ENCODE measurements at regions not wholly inside any gene's neighbourhood (a gene's known extent, or its start where the extent isn't known, plus 50 kb on each side); places are given as distances from the start of the nearest gene placed in this dataset.

- TF ChIP-seq POLR2A (IDR thresholded peaks at IDR 0.05; ENCODE audit: low read depth, low read length) = no peak
- FAIRE-seq (no peak), DNase-seq (ENCODE audit: insufficient read length, low spot score) (no peak)
These were observed 132.2 kb upstream of the CDH4 start for GRCh38 chr20:61119794-61120410.

GRCh38 chr20:61120595-61121515 is 131.2 kb upstream of the CDH4 start:
- FAIRE-seq (peak; percentile 50), DNase-seq (ENCODE audit: insufficient read length, low spot score) (no peak)
- TF ChIP-seq POLR2A (IDR thresholded peaks at IDR 0.05; ENCODE audit: low read depth, low read length) = no peak

- FAIRE-seq (no peak), DNase-seq (ENCODE audit: insufficient read length, low spot score) (no peak)
- no peak for TF ChIP-seq POLR2A (IDR thresholded peaks at IDR 0.05; ENCODE audit: low read depth, low read length)
These were observed 130.4 kb upstream of the CDH4 start for GRCh38 chr20:61121661-61122060.

GRCh38 chr20:61123286-61123685 is 128.8 kb upstream of the CDH4 start:
- no peak for TF ChIP-seq POLR2A (IDR thresholded peaks at IDR 0.05; ENCODE audit: low read depth, low read length)
- DNase-seq (ENCODE audit: insufficient read length, low spot score) (no peak), FAIRE-seq (no peak)

- no peak for DNase-seq (ENCODE audit: insufficient read length, low spot score)
- TF ChIP-seq POLR2A (IDR thresholded peaks at IDR 0.05; ENCODE audit: low read depth, low read length) = no peak
- FAIRE-seq = no peak
These were observed 128.2 kb upstream of the CDH4 start for GRCh38 chr20:61123751-61124368.

GRCh38 chr20:61125076-61125475 is 127.0 kb upstream of the CDH4 start:
- DNase-seq (ENCODE audit: insufficient read length, low spot score) = no peak
- no peak for TF ChIP-seq POLR2A (IDR thresholded peaks at IDR 0.05; ENCODE audit: low read depth, low read length)
- FAIRE-seq = no peak

GRCh38 chr20:61125546-61126180 is 126.4 kb upstream of the CDH4 start:
- no peak for DNase-seq (ENCODE audit: insufficient read length, low spot score)
- no peak for TF ChIP-seq POLR2A (IDR thresholded peaks at IDR 0.05; ENCODE audit: low read depth, low read length)

GRCh38 chr20:61126369-61127195 is 125.5 kb upstream of the CDH4 start:
- DNase-seq (ENCODE audit: insufficient read length, low spot score) = no peak
- no peak for TF ChIP-seq POLR2A (IDR thresholded peaks at IDR 0.05; ENCODE audit: low read depth, low read length)
- no peak for FAIRE-seq

More at GRCh38 chr20:61125546-61126180, 126.4 kb upstream of the CDH4 start:
- no peak for FAIRE-seq

- DNase-seq (ENCODE audit: insufficient read length, low spot score) (peak; percentile 87), FAIRE-seq (no peak)
- TF ChIP-seq POLR2A (IDR thresholded peaks at IDR 0.05; ENCODE audit: low read depth, low read length) = no peak
These were observed 124.6 kb upstream of the CDH4 start for GRCh38 chr20:61127311-61128039.

GRCh38 chr20:61128701-61129269 is 123.3 kb upstream of the CDH4 start:
- no peak for DNase-seq (ENCODE audit: insufficient read length, low spot score)
- TF ChIP-seq POLR2A (IDR thresholded peaks at IDR 0.05; ENCODE audit: low read depth, low read length) = no peak
- FAIRE-seq = no peak

- TF ChIP-seq POLR2A (IDR thresholded peaks at IDR 0.05; ENCODE audit: low read depth, low read length) = no peak
- FAIRE-seq (no peak), DNase-seq (ENCODE audit: insufficient read length, low spot score) (no peak)
These were observed 122.8 kb upstream of the CDH4 start for GRCh38 chr20:61129311-61129710.

- TF ChIP-seq POLR2A (IDR thresholded peaks at IDR 0.05; ENCODE audit: low read depth, low read length) = no peak
- DNase-seq (ENCODE audit: insufficient read length, low spot score) (no peak), FAIRE-seq (no peak)
These were observed 121.9 kb upstream of the CDH4 start for GRCh38 chr20:61130156-61130555.
